ENCODE measurements at regions not wholly inside any gene's neighbourhood (a gene's known extent, or its start where the extent isn't known, plus 50 kb on each side); places are given as distances from the start of the nearest gene placed in this dataset.

DNA sequence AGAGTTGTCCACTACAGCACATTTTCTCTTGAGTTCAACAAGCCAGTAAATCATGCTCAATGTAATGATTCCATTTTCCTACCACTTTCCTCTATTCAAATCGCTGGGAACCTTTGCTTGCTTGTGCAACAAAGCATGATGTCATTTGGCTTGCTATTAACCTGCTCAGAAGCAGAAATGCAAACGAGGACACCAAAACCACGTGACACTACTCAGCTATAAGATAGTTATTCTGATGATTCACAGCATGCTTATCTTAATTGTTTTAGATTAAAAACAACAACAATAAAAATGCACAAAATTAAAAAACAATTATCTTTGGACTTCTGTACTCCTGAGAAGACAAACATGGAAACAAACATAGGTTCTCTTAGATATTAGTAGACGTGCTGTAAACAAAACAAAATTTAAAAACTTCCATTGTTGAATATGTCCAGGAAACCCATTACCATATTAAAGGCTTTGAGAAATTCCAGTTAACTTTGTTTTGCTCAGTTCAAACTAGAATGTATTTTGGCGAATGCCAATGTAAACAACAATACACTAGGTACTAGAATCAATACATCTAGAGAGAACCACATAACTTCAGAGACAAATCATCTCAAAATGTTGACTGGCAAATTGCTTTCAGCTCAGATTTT is 77.5 kb upstream of the KRAS start (continued):
- TF ChIP-seq ZBTB11 (tag by site-specific recombination; conservative IDR thresholded peaks at IDR 0.05; ENCODE audit: low read depth) = no peak
- TF ChIP-seq ZBTB21 (tag by site-specific recombination; IDR thresholded peaks at IDR 0.05) = peak; percentile 81
- TF ChIP-seq ZNF629 (tag by site-specific recombination; IDR thresholded peaks at IDR 0.05) = peak; percentile 93
- TF ChIP-seq ZNF791 (tag by site-specific recombination; IDR thresholded peaks at IDR 0.05) = no peak
- TF ChIP-seq ZNF426 (tag by site-specific recombination; IDR thresholded peaks at IDR 0.05) = no peak
- no peak for TF ChIP-seq KLF16 (tag by site-specific recombination; IDR thresholded peaks at IDR 0.05)
- no peak for TF ChIP-seq ZNF610 (tag by site-specific recombination; IDR thresholded peaks at IDR 0.05; ENCODE audit: borderline replicate concordance)
- TF ChIP-seq, protein P1, sequence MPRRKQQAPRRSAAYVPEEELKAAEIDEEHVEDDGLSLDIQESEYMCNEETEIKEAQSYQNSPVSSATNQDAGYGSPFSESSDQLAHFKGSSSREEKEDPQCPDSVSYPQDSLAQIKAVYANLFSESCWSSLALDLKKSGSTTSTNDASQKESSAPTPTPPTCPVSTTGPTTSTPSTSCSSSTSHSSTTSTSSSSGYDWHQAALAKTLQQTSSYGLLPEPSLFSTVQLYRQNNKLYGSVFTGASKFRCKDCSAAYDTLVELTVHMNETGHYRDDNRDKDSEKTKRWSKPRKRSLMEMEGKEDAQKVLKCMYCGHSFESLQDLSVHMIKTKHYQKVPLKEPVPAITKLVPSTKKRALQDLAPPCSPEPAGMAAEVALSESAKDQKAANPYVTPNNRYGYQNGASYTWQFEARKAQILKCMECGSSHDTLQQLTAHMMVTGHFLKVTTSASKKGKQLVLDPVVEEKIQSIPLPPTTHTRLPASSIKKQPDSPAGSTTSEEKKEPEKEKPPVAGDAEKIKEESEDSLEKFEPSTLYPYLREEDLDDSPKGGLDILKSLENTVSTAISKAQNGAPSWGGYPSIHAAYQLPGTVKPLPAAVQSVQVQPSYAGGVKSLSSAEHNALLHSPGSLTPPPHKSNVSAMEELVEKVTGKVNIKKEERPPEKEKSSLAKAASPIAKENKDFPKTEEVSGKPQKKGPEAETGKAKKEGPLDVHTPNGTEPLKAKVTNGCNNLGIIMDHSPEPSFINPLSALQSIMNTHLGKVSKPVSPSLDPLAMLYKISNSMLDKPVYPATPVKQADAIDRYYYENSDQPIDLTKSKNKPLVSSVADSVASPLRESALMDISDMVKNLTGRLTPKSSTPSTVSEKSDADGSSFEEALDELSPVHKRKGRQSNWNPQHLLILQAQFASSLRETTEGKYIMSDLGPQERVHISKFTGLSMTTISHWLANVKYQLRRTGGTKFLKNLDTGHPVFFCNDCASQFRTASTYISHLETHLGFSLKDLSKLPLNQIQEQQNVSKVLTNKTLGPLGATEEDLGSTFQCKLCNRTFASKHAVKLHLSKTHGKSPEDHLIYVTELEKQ (tag by site-specific recombination; IDR thresholded peaks at IDR 0.05; ENCODE audit: borderline replicate concordance) = peak; percentile 68; the same call in 1 of the 2 replicates
- peak; percentile 48; the same call in 1 of the 2 replicates for TF ChIP-seq SP3 (tag by site-specific recombination; IDR thresholded peaks at IDR 0.05)
- TF ChIP-seq ZNF366 (tag by site-specific recombination; conservative IDR thresholded peaks at IDR 0.05) = peak; percentile 93
- TF ChIP-seq ZBTB8A (tag by site-specific recombination; IDR thresholded peaks at IDR 0.05) = 0 out of 2 replicates have a peak, but pooled peaks have one; percentile 17
- TF ChIP-seq ZNF48 (tag by site-specific recombination; IDR thresholded peaks at IDR 0.05) = no peak
- 0 out of 2 replicates have a peak, but pooled peaks have one; percentile 63 for TF ChIP-seq ZNF24 (tag by site-specific recombination; IDR thresholded peaks at IDR 0.05)
- TF ChIP-seq BCL6B (tag by site-specific recombination; IDR thresholded peaks at IDR 0.05) = peak; percentile 53; the same call in 1 of the 2 replicates
- peak; percentile 80 for TF ChIP-seq ZNF843 (tag by site-specific recombination; IDR thresholded peaks at IDR 0.05)
- TF ChIP-seq ZNF701 (tag by site-specific recombination; IDR thresholded peaks at IDR 0.05) = no peak
- TF ChIP-seq ZXDB (tag by site-specific recombination; IDR thresholded peaks at IDR 0.05) = peak; percentile 46; the same call in 1 of the 2 replicates
- no peak for TF ChIP-seq ZNF544 (tag by site-specific recombination; IDR thresholded peaks at IDR 0.05)
- TF ChIP-seq KLF8 (tag by site-specific recombination; IDR thresholded peaks at IDR 0.05) = peak; percentile 63
- TF ChIP-seq ZNF660 (tag by site-specific recombination; IDR thresholded peaks at IDR 0.05) = peak; percentile 58; the same call in 1 of the 2 replicates
- peak; percentile 60 for TF ChIP-seq ZNF184 (tag by site-specific recombination; IDR thresholded peaks at IDR 0.05)
- peak; percentile 83 for TF ChIP-seq SCRT2 (tag by site-specific recombination; IDR thresholded peaks at IDR 0.05)
- TF ChIP-seq ZNF600 (tag by site-specific recombination; IDR thresholded peaks at IDR 0.05) = 0 out of 2 replicates have a peak, but pooled peaks have one; percentile 23
- no peak for TF ChIP-seq ZNF664 (tag by site-specific recombination; IDR thresholded peaks at IDR 0.05)
- no peak for TF ChIP-seq ZNF530 (tag by site-specific recombination; IDR thresholded peaks at IDR 0.05; ENCODE audit: low read depth)
- TF ChIP-seq ZEB2 (tag by site-specific recombination; IDR thresholded peaks at IDR 0.05) = peak; percentile 81
- no peak for TF ChIP-seq ZSCAN16 (tag by site-specific recombination; IDR thresholded peaks at IDR 0.05)
- no peak for TF ChIP-seq ZNF423 (tag by site-specific recombination; IDR thresholded peaks at IDR 0.05)
- peak; percentile 62; the same call in 1 of the 2 replicates for TF ChIP-seq WT1 (tag by site-specific recombination; IDR thresholded peaks at IDR 0.05)
- TF ChIP-seq ZNF324 (tag by site-specific recombination; IDR thresholded peaks at IDR 0.05) = peak; percentile 78
- no peak for TF ChIP-seq ZNF23 (tag by site-specific recombination; IDR thresholded peaks at IDR 0.05; ENCODE audit: borderline replicate concordance)
- TF ChIP-seq HIC1 (tag by site-specific recombination; IDR thresholded peaks at IDR 0.05) = peak; percentile 38; the same call in 1 of the 2 replicates
